ENCODE measurements at regions not wholly inside any gene's neighbourhood (a gene's known extent, or its start where the extent isn't known, plus 50 kb on each side); places are given as distances from the start of the nearest gene placed in this dataset.

DNA sequence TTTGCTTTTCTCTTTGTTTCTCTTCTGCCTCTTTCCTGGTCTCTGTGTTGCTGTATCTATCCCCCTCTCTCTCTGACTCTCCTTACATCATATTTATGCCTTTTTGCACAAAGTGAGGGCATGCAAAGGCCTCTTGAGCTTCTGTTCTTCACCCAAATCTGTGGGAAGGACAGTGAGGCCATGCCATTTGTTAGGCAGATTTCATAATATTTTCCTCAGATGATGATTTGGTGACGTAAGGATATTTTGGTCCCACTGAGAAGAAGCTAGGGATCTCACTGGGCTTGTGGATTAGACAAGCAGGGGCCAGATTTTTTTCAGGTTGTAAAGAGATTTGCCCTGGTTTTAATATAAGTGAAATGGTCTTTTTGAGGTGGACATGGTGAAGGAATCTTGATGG is 249.4 kb upstream of the USP24 start:
- no peak for TF ChIP-seq SMC3 (IDR thresholded peaks at IDR 0.05; ENCODE audit: borderline replicate concordance, low read length)
- TF ChIP-seq, protein P1, sequence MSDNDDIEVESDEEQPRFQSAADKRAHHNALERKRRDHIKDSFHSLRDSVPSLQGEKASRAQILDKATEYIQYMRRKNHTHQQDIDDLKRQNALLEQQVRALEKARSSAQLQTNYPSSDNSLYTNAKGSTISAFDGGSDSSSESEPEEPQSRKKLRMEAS (IDR thresholded peaks at IDR 0.05; ENCODE audit: low read depth, low read length) = no peak
- TF ChIP-seq POLR2A (IDR thresholded peaks at IDR 0.05; ENCODE audit: low read depth, low read length) = no peak
- no peak for TF ChIP-seq RELA (IDR thresholded peaks at IDR 0.05; ENCODE audit: borderline replicate concordance, partially characterized antibody)
- no peak for TF ChIP-seq ZNF274 (IDR thresholded peaks at IDR 0.05; ENCODE audit: insufficient read depth, insufficient read length)
- TF ChIP-seq, protein P2, sequence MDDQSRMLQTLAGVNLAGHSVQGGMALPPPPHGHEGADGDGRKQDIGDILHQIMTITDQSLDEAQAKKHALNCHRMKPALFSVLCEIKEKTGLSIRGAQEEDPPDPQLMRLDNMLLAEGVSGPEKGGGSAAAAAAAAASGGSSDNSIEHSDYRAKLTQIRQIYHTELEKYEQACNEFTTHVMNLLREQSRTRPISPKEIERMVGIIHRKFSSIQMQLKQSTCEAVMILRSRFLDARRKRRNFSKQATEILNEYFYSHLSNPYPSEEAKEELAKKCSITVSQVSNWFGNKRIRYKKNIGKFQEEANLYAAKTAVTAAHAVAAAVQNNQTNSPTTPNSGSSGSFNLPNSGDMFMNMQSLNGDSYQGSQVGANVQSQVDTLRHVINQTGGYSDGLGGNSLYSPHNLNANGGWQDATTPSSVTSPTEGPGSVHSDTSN (IDR thresholded peaks at IDR 0.05; ENCODE audit: insufficient replicate concordance, low read depth, low read length) = no peak
- TF ChIP-seq, protein P3, sequence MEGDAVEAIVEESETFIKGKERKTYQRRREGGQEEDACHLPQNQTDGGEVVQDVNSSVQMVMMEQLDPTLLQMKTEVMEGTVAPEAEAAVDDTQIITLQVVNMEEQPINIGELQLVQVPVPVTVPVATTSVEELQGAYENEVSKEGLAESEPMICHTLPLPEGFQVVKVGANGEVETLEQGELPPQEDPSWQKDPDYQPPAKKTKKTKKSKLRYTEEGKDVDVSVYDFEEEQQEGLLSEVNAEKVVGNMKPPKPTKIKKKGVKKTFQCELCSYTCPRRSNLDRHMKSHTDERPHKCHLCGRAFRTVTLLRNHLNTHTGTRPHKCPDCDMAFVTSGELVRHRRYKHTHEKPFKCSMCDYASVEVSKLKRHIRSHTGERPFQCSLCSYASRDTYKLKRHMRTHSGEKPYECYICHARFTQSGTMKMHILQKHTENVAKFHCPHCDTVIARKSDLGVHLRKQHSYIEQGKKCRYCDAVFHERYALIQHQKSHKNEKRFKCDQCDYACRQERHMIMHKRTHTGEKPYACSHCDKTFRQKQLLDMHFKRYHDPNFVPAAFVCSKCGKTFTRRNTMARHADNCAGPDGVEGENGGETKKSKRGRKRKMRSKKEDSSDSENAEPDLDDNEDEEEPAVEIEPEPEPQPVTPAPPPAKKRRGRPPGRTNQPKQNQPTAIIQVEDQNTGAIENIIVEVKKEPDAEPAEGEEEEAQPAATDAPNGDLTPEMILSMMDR (IDR thresholded peaks at IDR 0.05 in 2 of 3, conservative IDR thresholded peaks at IDR 0.05 in 1 of 3; ENCODE audit: control insufficient read depth in 2 of 3, extremely low read depth in 1 of 3, insufficient read depth in 1 of 3, low read depth in 3 of 3, low read length in 3 of 3) = no peak
